Head of caudate nucleus (tissue), 42 donors: ENCODE measurements at regions not wholly inside any gene's neighbourhood (a gene's known extent, or its start where the extent isn't known, plus 50 kb on each side); places are given as distances from the start of the nearest gene placed in this dataset.
"Not testable (repeated sequence)": the region's sequence is repeated elsewhere in the genome, so short reads cannot be mapped to it uniquely, and the experiment has no call there.

Experiments
- DNase-seq, 42 donors: peaks; one replicate each; pipeline versions ENCODE4 v3.0.0 to v3.0.0-alpha.2; 2020 to 2021; ENCODE audit warnings: mixed read lengths in 7 of 42
- intact Hi-C: fragments of 100-400 bp; cut with DNase I; formaldehyde crosslinking; loops from one replicate; pipeline ENCODE4 v1.15.0; 2022

DNA sequence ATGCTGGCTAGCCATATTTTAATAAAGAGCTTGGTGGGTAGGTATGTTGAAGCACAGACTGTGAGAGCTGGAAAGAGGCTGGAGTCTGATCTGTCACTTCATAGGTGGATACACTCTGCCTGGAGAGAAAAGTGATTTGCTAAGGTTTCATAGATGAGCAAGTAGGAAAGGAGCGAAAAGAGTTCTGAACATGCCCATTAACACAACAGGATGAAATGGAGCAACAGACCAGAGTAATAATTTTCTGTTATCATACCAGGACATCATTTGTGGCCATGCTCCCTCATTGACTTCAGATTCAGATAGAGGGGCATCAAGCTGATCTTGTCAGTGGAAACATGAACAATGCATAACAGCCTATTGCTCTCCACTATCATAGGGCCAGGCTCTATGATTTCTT, 452.9 kb downstream of the JRKL start:
- DNase-seq, result no peak
- intact Hi-C loops, result no loop called here

DNA sequence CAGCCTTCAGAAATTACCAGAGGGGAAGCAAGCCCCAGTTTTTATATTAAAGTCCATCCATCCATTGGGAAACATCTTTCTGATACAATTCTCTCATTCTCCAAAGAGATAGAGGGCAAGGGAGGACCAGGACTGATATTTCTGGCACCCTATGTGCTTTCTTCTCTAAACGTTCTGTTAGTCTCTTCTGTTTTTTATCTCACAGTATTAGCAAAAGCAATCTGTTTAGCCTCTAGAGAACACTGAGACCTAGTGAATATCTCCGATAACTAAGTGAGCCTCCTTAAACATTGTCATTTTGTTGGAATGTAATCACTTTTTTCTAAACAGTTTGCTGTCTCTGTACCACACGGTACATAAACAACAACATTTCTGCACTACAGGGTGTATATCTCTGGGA, 464.6 kb downstream of the JRKL start:
- no peak for DNase-seq
- intact Hi-C loops, result no loop called here

DNA sequence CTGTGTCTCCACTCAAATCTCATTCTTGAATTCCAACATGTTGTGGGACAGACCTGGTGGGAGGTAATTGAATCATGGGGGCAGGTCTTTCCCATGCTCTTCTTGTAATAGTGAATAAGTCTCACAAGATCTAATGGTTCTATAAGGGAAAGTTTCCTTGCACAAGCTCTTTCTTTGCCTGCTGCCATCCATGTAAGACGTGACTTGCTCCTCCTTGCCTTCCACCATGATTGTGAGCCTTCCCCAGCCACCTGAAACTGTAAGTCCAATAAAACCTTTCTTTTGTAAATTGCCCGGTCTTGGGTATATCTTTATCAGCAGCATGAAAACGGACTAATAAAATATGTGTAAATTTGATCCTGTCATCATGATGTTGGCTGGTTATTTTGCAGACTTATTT, 471.9 kb downstream of the JRKL start:
- intact Hi-C loops, result not testable (repeated sequence)

DNA sequence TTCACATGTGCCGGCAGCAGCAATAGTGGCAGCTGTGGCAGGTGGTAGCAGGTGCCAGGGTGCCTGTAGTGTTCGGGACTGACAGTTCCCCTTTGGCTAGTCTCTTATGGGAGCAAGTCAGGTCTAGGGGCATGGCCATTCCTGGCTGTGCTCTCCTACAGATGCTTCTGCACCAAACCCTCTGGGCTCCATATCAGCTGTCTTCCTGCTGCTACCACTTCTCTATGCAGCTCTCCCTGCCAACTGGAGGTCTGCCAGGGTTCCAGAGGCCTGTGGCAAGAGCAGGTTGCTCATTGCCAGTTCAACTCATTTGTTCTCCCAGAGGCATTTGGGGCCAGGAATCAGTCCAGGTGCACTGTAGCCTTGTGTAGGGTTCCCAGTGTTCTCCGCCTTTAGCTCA, 473.7 kb downstream of the JRKL start:
- intact Hi-C loops, result no loop called here
- no peak for DNase-seq

More for the DNA sequence above, 471.9 kb downstream of the JRKL start:
- not testable (repeated sequence) for DNase-seq

DNA sequence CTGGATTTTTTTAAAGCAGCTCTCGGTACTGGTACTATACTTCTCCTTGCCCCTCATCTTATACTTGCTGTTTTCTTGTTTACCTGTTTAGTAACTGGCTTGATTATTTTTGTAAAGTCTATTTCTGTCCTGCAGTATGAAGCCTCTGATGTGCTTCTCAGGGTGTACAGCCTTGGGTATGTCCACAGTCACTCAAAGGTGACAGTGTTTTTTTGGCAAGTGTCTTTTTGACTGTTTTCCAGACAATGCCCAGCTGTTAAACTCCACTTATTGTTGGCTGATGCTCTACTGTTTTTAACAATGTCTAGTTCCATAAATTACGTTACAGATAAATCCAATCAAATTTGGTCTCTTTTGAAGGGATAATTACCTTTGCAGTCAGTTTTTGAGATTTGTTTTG, 475.2 kb downstream of the JRKL start:
- no peak for DNase-seq
- intact Hi-C loops, result no loop called here

DNA sequence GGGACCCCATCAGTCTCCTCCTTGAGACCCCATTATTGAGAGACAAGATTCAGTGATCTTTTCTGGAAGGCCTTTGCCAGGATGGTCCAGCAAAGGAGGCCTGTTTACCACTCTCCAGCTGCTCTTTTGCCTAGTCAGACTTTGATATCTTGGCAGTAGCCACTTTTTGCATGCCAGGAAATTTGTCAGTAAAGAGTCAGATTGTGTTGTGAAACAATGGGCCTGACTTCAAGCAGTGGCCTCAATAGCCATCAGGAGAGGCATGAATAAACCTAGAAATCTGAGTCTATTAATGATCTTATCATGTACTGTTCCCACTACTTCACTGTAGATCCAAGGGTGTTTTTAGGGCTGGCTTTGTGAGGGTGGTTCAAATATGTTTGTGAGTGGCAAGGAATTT, 479.4 kb downstream of the JRKL start:
- no peak for DNase-seq
- intact Hi-C loops, result no loop called here

DNA sequence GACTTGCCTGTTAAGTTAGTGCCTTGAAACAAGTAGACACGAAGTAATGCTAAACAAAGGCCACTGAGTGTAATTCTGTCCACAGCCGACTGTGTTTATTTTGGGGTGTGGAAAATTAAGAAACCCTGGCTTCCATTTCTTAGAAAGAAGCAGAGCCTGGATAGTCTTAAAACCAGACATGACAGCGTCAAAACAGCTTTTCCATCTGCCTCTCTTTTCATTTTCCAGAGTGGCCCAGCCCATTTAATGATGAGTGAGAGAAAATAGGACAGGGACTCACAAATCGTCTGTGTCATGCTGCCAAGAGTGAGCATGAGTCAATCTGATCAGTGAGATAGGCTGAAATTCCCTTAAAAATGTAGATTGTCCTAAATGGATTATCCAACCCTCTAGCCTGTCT, 485.9 kb downstream of the JRKL start:
- intact Hi-C loops, result no loop called here
- no peak for DNase-seq

DNA sequence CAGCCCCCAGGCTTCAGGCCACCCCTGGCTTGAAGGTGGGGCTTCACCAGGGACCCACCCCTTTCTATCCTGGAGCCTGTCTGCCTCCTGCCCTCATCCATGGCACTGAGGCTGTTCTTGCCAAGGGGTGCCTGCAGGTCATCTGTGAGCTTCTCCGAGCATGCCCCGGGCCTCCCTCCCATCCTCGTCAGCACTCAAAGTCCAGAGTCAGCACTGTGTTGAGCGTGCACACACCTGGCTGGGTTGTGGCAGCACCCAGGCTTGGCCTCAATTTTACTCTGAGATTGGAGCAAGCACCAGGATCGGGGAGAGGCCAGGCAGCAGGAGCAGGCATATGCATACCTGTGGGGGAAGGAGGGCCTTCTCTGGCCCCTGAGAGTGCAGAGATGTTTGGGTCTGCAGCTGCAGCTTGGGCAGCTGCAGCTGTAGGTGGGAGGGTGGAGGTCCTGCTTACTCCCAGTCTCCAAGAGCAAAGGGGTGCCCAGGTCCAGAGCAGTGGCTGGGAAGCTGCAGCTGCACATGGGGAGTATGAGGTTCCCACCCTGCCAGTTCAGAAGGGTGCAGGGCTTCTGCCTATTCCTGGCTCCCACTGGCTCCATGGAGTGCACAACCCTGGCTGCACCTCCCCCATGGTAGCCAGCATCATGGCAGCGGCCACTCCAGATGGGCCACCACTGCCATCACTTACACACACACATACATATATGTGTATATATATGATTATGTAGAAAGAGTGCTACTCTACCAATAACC, 488.7 kb downstream of the JRKL start:
- no peak for DNase-seq
- intact Hi-C loops, result no loop called here

DNA sequence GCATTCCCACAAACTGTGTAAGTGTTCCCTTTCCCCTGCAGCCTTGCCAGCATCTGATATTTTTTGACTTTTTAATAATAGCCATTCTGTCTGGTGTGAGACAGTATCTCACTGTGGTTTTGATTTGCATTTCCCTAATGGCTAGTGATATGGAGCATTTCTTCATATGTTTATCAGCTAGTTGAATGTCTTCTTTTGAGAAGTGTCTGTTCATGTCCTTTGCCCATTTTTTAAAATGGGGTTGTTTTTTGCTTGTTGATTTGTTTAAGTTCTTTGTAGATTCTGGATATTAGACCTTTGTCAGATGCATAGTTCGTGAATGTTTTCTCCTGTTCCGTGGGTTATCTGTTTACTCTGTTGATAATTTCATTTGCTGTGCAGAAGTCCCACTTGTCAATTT, 492.8 kb downstream of the JRKL start:
- intact Hi-C loops, DNase-seq: not testable (repeated sequence)

DNA sequence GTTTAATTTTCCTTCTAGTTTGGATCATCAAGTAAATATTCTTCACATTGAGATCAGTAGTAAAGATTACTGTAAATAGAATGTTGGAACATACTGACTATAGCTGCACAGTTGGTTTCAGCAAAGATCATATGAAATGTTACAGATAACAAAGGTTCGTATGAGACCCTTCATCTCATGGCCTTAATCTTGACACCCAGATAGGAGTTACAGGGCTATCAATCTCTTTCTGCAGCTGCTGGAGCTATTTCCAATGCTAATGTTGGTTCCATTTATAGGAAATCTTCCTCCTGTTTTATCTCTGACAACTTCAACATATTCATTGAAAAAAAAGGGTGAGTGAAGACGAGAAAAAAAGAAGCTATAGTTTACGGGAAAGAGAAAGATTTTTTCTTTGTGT, 495.6 kb downstream of the JRKL start:
- intact Hi-C loops, result no loop called here
- DNase-seq, result no peak

DNA sequence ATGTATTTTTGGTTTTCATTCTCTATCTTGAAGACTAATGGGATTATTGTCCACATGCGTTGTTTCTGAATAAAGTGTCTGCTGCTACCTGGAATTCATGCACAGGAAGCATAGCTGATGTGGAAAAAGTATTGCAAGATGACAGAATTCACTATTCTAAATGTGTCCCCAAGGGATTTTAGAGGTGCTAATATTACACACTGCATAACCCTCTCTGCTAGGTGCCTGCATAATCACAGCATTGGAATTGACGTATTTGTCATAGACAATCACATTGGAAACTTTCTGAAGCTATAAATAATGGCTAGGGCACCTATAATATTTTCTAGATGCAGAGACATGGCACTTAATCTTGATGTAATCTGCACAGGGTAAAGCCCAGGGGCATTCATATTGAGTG, 496.1 kb downstream of the JRKL start:
- no peak for DNase-seq
- intact Hi-C loops, result no loop called here

DNA sequence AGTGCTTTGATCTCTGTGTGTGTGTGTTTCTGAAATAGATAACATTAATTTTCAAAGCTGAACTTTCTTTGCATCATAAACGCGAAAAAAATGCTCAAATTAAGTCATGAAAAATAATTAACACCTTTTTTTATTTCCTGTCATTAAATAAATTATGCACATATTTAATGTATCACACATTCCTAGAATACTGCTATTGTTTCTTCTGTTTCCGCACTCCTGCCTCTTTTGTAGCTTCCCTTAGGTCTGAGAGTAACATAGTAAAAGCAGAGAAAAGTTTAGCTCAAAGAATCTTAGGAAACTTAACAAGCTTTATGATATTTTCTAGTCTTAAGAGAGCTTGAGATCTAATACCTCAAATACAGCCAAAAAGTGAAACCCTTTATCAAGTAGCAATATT, 504.2 kb downstream of the JRKL start:
- no peak for DNase-seq
- intact Hi-C loops, result no loop called here

DNA sequence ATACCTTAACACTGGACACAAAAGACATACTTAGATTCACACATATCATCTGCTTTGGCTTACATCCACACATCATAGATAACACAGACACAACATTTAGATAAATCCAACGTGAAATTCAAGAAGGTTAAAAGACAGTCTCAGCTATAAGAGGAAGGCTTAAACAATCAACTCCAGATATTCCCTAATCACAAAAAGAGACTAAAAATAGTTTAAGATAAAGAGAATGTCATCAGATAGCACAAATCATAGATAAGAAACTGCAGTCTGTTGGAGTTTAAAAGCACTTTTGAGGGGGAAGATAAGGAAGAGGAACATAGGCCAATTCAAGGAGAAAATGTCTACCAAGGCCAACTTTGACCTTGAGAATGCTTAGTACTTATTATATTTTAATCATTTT, 504.8 kb downstream of the JRKL start:
- intact Hi-C loops, result no loop called here
- DNase-seq, result no peak

DNA sequence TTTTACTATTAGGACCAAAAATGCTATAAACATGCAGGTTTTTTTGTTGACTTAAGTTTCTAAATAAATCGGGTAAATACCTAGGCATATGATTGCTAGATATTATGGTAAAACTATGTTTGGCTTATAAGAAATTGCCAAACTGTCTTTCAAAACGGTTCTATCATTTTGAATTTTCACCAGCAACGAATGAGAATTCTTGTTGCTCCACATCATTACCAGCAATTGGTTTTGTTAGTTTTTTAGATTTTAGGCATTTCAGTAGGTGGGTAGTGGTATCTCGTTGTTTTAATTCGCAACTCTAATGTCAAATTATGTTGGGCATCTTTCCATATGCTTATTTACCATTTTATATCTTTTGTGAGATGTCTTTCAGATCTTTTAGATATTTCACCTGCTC, 510.2 kb downstream of the JRKL start:
- no peak for DNase-seq
- intact Hi-C loops, result no loop called here

DNA sequence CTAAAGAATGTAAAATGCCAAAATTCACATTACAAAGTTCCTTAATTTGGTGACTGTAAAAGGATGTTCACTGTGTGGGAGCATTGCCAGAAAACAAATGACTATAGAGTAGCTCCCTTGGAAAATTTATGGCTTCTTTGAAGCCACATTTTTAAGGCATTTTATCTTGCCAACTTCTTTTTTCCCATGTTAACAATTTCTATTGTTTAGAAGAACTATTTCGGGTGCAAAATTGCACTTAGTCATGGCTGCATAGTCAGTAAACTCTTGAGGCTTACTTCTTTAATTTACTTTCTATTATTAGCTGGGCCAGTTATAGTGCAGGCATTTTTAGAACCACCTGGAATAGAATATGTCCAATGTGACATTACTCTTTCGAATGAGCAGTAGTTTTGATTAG, 515.3 kb downstream of the JRKL start:
- intact Hi-C loops, result no loop called here
- DNase-seq, result no peak

DNA sequence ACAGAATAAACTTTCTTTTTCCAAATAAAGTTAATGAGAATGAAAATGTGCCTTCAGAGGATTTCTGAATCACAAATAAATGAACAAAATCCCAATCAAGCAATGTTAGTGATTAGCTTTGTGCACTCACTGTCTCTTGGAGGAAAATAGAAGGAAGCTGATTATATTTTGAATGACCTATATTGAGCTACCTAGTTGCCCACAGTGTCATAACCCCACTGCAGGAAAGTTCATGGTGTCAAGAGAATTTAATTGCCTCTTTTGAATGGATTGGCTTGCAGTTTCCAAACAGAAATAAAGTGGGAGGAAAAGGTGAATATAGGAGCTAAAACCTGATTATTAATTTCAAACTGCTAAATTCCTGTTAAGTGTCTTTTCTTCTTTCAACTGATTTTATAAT, 515.9 kb downstream of the JRKL start:
- DNase-seq, result no peak
- intact Hi-C loops, result no loop called here

DNA sequence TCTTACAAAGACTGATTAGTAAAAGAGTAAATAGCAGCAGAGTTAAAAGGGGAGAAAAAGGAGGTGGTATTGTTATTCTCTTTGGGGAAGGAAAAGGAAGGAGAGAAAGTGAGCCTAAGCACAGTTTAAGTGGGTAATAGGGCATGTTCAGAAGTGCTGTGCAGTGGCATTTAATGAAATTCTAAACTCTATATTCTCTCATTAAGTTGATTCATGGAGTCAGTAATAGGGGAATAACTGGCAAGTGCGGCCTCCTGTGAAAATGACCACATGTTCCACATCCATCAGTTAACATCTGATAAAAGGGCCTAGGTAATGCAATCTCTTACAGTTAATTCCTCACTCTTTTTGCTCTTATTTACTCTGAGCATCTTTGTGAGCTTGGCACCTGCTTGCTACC, 516.7 kb downstream of the JRKL start:
- intact Hi-C loops, result no loop called here
- DNase-seq, result no peak

DNA sequence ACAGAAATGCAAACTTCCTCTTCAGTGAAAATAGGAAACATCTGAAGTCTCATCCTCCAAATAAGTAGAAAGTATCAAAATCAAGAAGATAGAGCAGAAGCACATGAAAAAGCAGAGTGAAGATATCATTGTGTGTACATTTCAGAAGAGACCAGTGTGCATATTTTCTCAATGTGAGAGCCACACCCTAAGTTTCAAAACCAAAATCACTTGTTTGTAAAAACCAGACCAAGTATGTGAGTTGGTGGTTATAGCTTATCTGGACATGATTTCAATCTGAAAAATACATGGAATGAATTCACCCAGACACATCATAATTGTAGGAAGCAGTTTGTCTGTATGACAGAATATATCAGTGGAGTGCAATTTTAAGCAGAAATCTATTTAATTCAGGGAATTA, 536.0 kb downstream of the JRKL start:
- intact Hi-C loops, result no loop called here
- no peak for DNase-seq

DNA sequence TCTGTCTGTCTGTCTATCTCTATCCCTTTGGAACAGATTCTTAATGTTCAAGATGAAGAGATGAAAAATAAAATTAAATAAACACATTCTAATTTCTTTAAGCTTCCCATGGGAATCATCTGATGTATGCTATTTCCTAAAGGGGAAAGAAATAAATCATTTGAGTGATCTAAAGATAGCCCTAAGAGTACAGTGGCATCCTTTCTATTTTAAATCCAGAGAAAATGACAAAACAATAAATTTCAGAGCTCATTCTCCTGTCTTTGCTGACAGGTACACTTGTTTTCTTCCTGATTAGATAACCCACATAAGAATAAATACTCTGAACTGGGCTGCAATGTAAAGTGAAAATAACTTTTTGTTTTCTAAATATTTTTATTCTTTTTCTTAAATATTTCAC, 550.4 kb downstream of the JRKL start:
- intact Hi-C loops, result no loop called here
- no peak for DNase-seq

DNA sequence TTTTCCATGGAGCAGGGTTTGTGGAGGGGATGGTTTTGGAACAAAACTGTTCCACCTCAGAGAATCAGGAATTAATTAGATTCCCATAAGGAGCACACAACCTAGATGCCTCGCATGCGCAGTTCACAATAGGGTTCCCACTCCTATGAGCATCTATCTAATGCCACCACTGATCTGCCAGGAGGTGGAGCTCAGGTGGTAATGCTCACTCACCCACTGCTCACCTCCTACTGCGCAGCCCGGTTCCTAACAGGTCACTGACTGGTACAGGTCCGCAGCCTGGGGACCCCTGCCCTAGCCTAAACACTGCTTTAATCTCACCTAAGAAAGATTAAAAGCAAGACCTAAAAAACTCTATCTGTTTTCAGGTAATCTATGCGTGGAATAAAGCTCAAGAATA, 553.0 kb downstream of the JRKL start:
- DNase-seq, result no peak
- intact Hi-C loops, result no loop called here

DNA sequence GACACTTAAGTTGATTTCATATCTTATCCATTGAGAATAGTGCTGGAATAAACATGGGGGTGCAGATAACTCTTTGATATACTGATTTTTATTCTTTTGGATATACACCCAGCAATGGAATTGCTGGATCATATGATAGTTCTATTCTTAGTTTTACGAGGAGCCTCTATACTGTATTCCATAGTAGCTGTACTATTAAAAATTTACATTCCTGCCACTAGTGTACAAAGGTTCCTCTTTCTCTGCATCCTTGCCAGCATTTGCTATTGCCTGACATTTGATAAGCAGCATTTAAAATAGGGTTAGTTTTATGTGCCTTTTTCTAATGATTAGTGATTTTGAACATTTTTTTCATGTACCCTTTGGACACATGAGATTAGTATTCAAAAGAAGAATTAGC, 554.2 kb downstream of the JRKL start:
- no peak for DNase-seq
- intact Hi-C loops, result no loop called here

DNA sequence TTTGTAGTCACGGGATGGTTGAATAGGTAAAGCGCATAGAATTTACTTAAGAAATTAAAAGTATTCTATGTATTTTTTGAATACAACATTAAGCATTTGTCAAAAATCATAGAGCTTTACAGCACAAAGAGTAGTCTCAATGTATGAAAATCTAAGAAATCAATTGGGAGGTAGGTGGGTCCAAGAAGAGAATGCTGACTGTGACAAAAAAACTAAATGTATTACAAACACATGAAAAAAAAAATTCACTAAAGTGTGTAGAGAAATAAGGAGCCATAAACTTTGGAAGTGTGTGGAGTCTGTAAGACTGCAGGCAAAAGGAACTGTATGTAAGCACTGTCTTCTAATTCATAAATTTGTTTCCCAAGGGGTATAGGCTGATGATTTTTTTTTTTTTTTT, 558.3 kb downstream of the JRKL start:
- intact Hi-C loops, result no loop called here
- no peak for DNase-seq
